ENCODE measurements at regions not wholly inside any gene's neighbourhood (a gene's known extent, or its start where the extent isn't known, plus 50 kb on each side); places are given as distances from the start of the nearest gene placed in this dataset.

DNA sequence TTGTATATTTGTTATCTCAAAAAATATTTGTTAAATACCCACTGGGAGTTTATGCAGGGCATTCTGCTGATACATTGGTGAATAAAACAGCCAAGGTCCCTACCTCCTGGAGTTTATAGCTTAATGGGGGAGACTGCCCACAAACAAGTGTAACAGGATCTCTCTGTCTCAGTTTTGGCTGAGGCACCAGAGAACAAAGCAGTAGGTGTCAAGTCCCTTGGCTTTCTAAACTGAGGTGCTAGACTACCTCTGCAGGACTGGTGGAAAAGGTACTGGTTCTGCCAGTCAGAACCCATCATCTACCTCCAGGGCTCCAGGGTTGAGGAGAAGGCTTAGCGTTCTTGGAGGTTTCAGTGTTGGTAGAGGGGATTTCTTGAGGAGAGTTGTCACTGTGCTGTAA lies 188.4 kb upstream of the ELL2 start:
- H3K36me3 ChIP-seq (ENCODE audit: control insufficient read depth, insufficient read depth, low read length), result no peaks in the 10 kb centered on the region
- H3K27me3 ChIP-seq (ENCODE audit: control insufficient read depth, insufficient read depth, low read length), result no peaks in the 10 kb centered on the region
- H3K4me3 ChIP-seq (ENCODE audit: low read length), result no peak overlapping the region
- no CpG with 5 or more reads among the region's 1 CpG for WGBS (ENCODE audit: insufficient coverage, low lambda C conversion rate)
- H3K4me1 ChIP-seq (ENCODE audit: control insufficient read depth, insufficient read depth, low read length), result peaks cover 6% of the 10 kb centered on the region
- DNase-seq, result no peak
- no peak overlapping the region for H3K27ac ChIP-seq (ENCODE audit: low read length)
- H3K9me3 ChIP-seq (ENCODE audit: control insufficient read depth, low read depth, low read length), result no peaks in the 10 kb centered on the region

DNA sequence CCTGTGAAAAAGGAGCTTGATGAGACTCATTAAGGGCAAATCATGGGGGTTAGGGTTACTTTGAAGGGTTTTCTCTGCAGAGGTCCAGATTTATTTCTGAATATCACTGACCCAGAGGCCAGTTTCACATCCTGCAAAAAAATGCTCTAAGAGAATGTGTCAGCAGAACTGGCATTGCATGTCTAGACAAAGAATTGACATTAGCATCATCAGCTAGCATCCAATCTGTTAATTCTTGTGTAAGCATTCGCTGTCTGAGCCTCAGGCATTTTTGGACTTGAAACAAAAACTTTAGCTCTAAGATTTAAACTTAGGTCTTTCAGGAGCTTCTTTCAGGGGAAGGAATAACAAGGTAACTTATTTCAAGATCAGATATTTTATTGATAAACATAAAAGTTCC lies 187.9 kb upstream of the ELL2 start:
- DNase-seq, result no peak
- Histone ChIP-seq H3K4me3 (ENCODE audit: low read length) (no peak overlapping the region), H3K27ac (ENCODE audit: low read length) (no peak overlapping the region), H3K4me1 (ENCODE audit: control insufficient read depth, insufficient read depth, low read length) (peaks cover 6% of the 10 kb centered on the region), H3K9me3 (ENCODE audit: control insufficient read depth, low read depth, low read length) (no peaks in the 10 kb centered on the region), H3K36me3 (ENCODE audit: control insufficient read depth, insufficient read depth, low read length) (no peaks in the 10 kb centered on the region), H3K27me3 (ENCODE audit: control insufficient read depth, insufficient read depth, low read length) (no peaks in the 10 kb centered on the region)
- 100% methylated on average over 1 of the region's 1 CpG for WGBS (ENCODE audit: insufficient coverage, low lambda C conversion rate)

DNA sequence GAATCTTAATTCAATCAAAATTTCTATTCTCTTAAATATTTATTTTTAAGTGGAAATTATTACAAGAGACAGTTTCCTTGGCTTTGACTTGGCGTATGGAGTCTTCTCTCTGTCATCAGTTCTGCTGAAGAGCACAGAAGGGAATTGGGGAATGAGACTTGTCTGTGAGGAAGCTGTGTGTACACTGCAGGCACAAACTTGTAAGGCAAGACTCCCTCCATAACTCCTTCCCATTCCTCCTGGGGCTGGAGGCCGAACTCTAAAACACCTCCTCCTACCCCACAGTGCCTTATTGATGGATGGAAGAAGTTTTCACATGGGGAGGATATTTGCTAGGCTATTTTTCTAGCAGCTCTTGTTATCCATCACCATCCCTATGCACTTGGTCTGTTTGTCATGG lies 187.4 kb upstream of the ELL2 start:
- Histone ChIP-seq H3K4me3 (ENCODE audit: low read length) (no peak overlapping the region), H3K27ac (ENCODE audit: low read length) (no peak overlapping the region), H3K36me3 (ENCODE audit: control insufficient read depth, insufficient read depth, low read length) (no peaks in the 10 kb centered on the region), H3K9me3 (ENCODE audit: control insufficient read depth, low read depth, low read length) (no peaks in the 10 kb centered on the region), H3K4me1 (ENCODE audit: control insufficient read depth, insufficient read depth, low read length) (peaks cover 6% of the 10 kb centered on the region), H3K27me3 (ENCODE audit: control insufficient read depth, insufficient read depth, low read length) (no peaks in the 10 kb centered on the region)
- 80% methylated on average over 1 of the region's 2 CpGs for WGBS (ENCODE audit: insufficient coverage, low lambda C conversion rate)
- DNase-seq, result no peak

DNA sequence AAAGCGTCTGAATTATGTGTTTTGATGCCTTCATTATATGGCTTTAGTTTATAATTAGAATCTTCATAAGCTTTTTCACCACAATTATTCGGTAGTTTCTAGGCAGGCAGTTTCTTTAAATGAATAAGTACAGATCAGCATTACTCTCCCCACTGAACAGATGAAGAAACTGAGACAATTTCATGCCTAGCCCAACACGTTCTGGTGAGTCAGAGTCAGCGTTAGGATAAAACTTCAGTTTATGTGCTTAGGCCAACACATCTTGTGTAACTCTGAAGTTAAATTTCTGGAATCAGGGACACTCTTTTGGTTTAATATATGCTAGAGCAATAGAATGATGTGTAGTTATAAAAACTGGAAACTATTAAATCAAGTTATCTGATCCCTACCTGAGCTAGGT lies 186.7 kb upstream of the ELL2 start:
- Histone ChIP-seq H3K9me3 (ENCODE audit: control insufficient read depth, low read depth, low read length) (no peaks in the 10 kb centered on the region), H3K27me3 (ENCODE audit: control insufficient read depth, insufficient read depth, low read length) (no peaks in the 10 kb centered on the region), H3K4me3 (ENCODE audit: low read length) (no peak overlapping the region), H3K36me3 (ENCODE audit: control insufficient read depth, insufficient read depth, low read length) (no peaks in the 10 kb centered on the region), H3K4me1 (ENCODE audit: control insufficient read depth, insufficient read depth, low read length) (peaks cover 8% of the 10 kb centered on the region), H3K27ac (ENCODE audit: low read length) (no peak overlapping the region)
- WGBS (ENCODE audit: insufficient coverage, low lambda C conversion rate), result 100% methylated on average over 2 of the region's 4 CpGs
- no peak for DNase-seq

DNA sequence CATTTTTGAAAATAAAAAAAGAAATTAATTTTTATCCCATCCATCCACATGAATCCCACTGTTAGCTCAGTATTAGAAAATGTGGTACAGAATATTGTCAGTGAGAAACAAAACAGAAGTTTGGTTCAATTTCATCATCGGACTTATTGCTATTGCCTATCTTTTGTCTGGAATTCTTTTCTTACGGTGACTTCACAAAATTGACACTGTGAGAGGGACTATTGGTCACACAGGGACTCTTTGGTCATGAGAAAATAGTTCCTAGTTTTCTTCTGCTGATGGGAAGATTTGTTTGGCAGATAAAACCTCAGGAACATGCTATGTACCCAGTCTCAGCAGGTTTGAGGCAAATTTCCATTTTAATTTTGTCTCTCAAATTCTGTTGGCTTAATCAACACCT lies 186.2 kb upstream of the ELL2 start:
- Histone ChIP-seq H3K4me1 (ENCODE audit: control insufficient read depth, insufficient read depth, low read length) (peaks cover 11% of the 10 kb centered on the region), H3K4me3 (ENCODE audit: low read length) (no peak overlapping the region), H3K27me3 (ENCODE audit: control insufficient read depth, insufficient read depth, low read length) (no peaks in the 10 kb centered on the region), H3K9me3 (ENCODE audit: control insufficient read depth, low read depth, low read length) (no peaks in the 10 kb centered on the region), H3K36me3 (ENCODE audit: control insufficient read depth, insufficient read depth, low read length) (no peaks in the 10 kb centered on the region), H3K27ac (ENCODE audit: low read length) (no peak overlapping the region)
- 100% methylated on average over 1 of the region's 2 CpGs for WGBS (ENCODE audit: insufficient coverage, low lambda C conversion rate)
- DNase-seq, result no peak

DNA sequence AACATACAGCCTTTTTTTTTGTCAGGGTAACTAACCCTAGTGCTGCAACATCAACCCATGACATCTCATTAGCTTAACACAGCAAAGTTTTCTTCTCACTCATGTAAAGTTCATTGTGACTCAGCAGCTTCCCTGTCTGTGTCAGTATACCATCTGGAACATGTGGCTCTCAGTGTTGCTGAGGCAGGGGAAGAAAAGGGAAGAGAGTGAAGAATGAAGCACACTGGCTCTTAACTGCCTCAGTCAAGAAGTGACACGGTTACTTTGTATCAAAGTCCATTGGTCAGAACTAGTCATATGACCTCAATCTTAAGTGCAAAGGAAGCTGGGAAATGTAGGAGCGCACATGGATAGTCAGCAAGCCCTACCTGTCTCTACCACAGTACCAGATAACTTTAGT lies 185.0 kb upstream of the ELL2 start:
- H3K36me3 ChIP-seq (ENCODE audit: control insufficient read depth, insufficient read depth, low read length), result no peaks in the 10 kb centered on the region
- DNase-seq, result peak; percentile 72 to 83
- H3K27me3 ChIP-seq (ENCODE audit: control insufficient read depth, insufficient read depth, low read length), result no peaks in the 10 kb centered on the region
- no peak overlapping the region for H3K4me3 ChIP-seq (ENCODE audit: low read length)
- WGBS (ENCODE audit: insufficient coverage, low lambda C conversion rate), result no CpG with 5 or more reads among the region's 2 CpGs
- no peaks in the 10 kb centered on the region for H3K9me3 ChIP-seq (ENCODE audit: control insufficient read depth, low read depth, low read length)
- H3K27ac ChIP-seq (ENCODE audit: low read length), result peak overlapping the region; percentile 45
- peaks cover 15% of the 10 kb centered on the region for H3K4me1 ChIP-seq (ENCODE audit: control insufficient read depth, insufficient read depth, low read length)

DNA sequence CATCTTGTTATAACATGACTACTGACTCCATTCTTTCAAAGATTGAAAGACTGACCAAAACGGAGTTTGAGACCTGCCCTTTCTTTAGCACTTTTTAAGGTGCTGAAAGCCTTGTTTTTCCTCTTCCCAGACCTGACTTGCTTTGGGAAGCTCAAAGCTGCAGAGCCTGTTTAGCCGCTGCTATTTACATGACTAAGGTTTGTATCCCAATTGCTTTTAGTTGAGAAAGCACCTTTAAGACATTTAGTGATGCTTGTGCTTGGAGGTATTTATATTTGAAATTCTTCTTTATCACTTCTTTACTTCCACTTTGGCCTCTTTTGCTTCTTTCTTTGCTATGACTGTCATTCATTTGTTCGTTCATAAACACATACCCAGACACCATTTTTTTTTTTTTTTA lies 182.6 kb upstream of the ELL2 start:
- DNase-seq, result no peak
- no peaks in the 10 kb centered on the region for H3K9me3 ChIP-seq (ENCODE audit: control insufficient read depth, low read depth, low read length)
- H3K27me3 ChIP-seq (ENCODE audit: control insufficient read depth, insufficient read depth, low read length), result no peaks in the 10 kb centered on the region
- H3K4me1 ChIP-seq (ENCODE audit: control insufficient read depth, insufficient read depth, low read length), result peaks cover 15% of the 10 kb centered on the region
- no peaks in the 10 kb centered on the region for H3K36me3 ChIP-seq (ENCODE audit: control insufficient read depth, insufficient read depth, low read length)
- no peak overlapping the region for H3K4me3 ChIP-seq (ENCODE audit: low read length)
- WGBS (ENCODE audit: insufficient coverage, low lambda C conversion rate), result 75% methylated on average over 1 of the region's 3 CpGs
- H3K27ac ChIP-seq (ENCODE audit: low read length), result no peak overlapping the region

DNA sequence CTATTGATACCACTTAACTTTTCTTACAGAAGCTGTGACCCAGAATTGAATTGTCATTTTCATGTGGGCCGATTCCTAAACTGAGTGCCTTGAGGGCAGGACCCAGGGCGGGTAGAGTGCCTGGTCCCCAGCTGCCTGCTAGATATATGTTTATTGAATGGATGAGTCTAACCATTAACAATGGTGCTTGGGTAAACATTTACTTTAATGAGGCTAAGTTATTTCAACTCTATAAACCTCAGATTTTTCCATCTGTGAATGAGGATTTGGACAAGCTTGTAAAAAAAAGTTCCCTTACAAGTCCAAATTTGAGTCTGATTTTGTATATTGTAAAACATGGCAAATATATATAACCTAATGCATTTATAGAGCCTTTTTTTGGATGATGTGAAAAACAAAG lies 181.8 kb upstream of the ELL2 start:
- Histone ChIP-seq H3K36me3 (ENCODE audit: control insufficient read depth, insufficient read depth, low read length) (no peaks in the 10 kb centered on the region), H3K27me3 (ENCODE audit: control insufficient read depth, insufficient read depth, low read length) (no peaks in the 10 kb centered on the region), H3K4me1 (ENCODE audit: control insufficient read depth, insufficient read depth, low read length) (peaks cover 15% of the 10 kb centered on the region), H3K27ac (ENCODE audit: low read length) (peak overlapping the region; percentile 86), H3K4me3 (ENCODE audit: low read length) (no peak overlapping the region), H3K9me3 (ENCODE audit: control insufficient read depth, low read depth, low read length) (no peaks in the 10 kb centered on the region)
- DNase-seq, result peak in 1 of 2 donors; percentile 28
- WGBS (ENCODE audit: insufficient coverage, low lambda C conversion rate), result no CpG with 5 or more reads among the region's 2 CpGs

DNA sequence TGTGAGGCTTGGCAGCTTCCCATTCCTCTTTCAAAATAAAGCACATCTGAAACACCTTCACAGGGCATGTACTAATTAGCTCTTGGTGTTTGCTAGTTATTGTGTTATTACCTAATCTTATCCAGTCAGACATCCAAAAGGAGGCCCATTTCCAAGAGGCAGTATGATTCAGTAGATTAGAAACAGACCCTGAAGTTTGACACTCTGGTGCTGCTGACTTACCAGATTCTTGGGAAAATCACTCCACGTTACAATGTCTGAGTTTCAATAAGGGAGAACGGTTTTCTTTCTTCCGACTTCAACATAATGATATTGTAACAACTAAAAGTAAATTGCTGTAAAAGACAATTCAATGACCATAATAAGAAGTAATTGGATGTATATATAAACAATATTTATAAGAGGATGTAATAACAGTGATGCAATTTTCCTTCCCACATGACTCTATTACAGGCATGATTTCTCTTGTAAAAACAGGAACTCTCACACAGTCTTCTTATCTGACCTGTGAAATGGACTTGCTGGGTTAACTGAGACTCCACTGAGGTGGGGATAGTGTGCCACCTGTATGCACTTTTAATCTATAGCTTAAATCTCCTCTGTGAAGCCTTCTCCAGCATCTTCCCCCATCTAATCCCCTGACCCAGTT lies 181.3 kb upstream of the ELL2 start:
- Histone ChIP-seq H3K9me3 (ENCODE audit: control insufficient read depth, low read depth, low read length) (no peaks in the 10 kb centered on the region), H3K4me1 (ENCODE audit: control insufficient read depth, insufficient read depth, low read length) (peaks cover 15% of the 10 kb centered on the region), H3K27me3 (ENCODE audit: control insufficient read depth, insufficient read depth, low read length) (no peaks in the 10 kb centered on the region), H3K36me3 (ENCODE audit: control insufficient read depth, insufficient read depth, low read length) (no peaks in the 10 kb centered on the region), H3K4me3 (ENCODE audit: low read length) (no peak overlapping the region), H3K27ac (ENCODE audit: low read length) (peak overlapping the region; percentile 86)
- peak; percentile 19 to 58 for DNase-seq
- 73% methylated on average over 2 of the region's 3 CpGs for WGBS (ENCODE audit: insufficient coverage, low lambda C conversion rate)

DNA sequence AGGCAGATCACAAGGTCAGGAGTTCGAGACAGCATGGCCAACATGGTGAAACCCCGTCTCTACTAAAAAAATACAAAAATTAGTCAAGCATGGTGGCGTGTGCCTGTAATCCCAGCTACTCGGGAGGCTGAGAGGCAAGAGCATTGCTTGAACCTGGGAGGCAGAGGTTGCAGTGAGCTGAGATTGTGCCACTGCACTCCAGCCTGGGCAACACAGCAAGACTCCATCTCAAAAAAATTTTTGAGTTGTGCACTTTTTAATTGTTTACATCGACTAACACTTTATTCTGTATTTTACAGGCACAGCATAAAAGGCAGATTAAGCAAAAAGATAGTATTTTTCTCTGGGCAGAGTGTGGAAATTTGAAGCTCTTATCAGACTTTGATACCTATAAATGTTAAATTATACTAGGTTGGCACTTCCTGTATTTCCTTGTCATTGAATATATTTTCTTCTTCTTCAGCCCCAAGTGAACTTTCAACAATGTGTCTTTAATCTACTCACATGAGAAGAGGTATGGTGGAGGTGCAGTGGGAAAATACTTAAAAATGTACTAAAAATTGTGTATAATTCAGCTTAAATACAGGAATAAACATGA lies 180.6 kb upstream of the ELL2 start:
- H3K36me3 ChIP-seq (ENCODE audit: control insufficient read depth, insufficient read depth, low read length), result no peaks in the 10 kb centered on the region
- no peaks in the 10 kb centered on the region for H3K27me3 ChIP-seq (ENCODE audit: control insufficient read depth, insufficient read depth, low read length)
- DNase-seq, result peak in 1 of 2 donors; percentile 7
- H3K27ac ChIP-seq (ENCODE audit: low read length), result peak overlapping the region; percentile 86
- H3K9me3 ChIP-seq (ENCODE audit: control insufficient read depth, low read depth, low read length), result no peaks in the 10 kb centered on the region
- WGBS (ENCODE audit: insufficient coverage, low lambda C conversion rate), result no CpG with 5 or more reads among the region's 5 CpGs
- peaks cover 15% of the 10 kb centered on the region for H3K4me1 ChIP-seq (ENCODE audit: control insufficient read depth, insufficient read depth, low read length)
- no peak overlapping the region for H3K4me3 ChIP-seq (ENCODE audit: low read length)

DNA sequence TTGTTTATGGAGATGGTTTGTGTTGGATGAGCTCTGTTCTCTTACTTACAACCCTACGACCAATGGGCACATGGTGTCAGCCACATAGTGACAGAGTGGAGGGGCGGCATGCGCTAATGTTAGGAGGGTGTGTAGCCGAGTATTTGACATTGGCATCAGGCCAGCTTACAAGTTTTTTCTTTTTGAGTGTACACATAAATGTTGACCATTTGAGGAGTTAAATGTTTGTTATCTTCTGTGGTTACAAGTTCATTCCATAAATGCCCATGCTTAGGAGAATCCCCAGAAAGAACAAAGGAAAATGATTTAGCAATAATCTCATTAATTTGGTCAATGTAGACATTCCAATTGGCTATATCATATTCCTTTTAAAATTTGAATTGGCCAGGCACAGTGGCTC lies 180.1 kb upstream of the ELL2 start:
- no peaks in the 10 kb centered on the region for H3K9me3 ChIP-seq (ENCODE audit: control insufficient read depth, low read depth, low read length)
- no peak overlapping the region for H3K4me3 ChIP-seq (ENCODE audit: low read length)
- H3K4me1 ChIP-seq (ENCODE audit: control insufficient read depth, insufficient read depth, low read length), result peaks cover 15% of the 10 kb centered on the region
- H3K27ac ChIP-seq (ENCODE audit: low read length), result no peak overlapping the region
- H3K27me3 ChIP-seq (ENCODE audit: control insufficient read depth, insufficient read depth, low read length), result no peaks in the 10 kb centered on the region
- H3K36me3 ChIP-seq (ENCODE audit: control insufficient read depth, insufficient read depth, low read length), result no peaks in the 10 kb centered on the region
- DNase-seq, result no peak
- WGBS (ENCODE audit: insufficient coverage, low lambda C conversion rate), result 83% methylated on average over 1 of the region's 4 CpGs

Measured in large intestine (tissue), 3 donors.